PFSK-1 (cell line): ENCODE measurements at regions not wholly inside any gene's neighbourhood (a gene's known extent, or its start where the extent isn't known, plus 50 kb on each side); places are given as distances from the start of the nearest gene placed in this dataset.

Experiments
- FOXP2 ChIP-seq: optimal IDR thresholded peaks from 2 replicates; pipeline ENCODE3; 2011; ENCODE audit warnings: borderline replicate concordance, control low read depth, inconsistent platforms; ENCODE audit not compliant: insufficient read depth; ENCODE audit errors: extremely low read length, extremely low read depth
- POLR2AphosphoS5 ChIP-seq: IDR thresholded peaks from 2 replicates; pipeline ENCODE4 v1.6.1; 2012; ENCODE audit warnings: low read depth, mild to moderate bottlenecking, control low read depth, low read length, moderate library complexity
- REST ChIP-seq, 2 experiments: IDR thresholded peaks; 2 replicates each; pipeline versions ENCODE4 v1.6.1 to v1.8.0; 2011 to 2012; ENCODE audit warnings: low read depth in 2 of 2, low read length in 2 of 2, control low read depth in 1 of 2, inconsistent platforms in 1 of 2, mild to moderate bottlenecking in 1 of 2, moderate library complexity in 1 of 2; ENCODE audit not compliant: insufficient read depth in 1 of 2
- SIN3A ChIP-seq: IDR thresholded peaks from 2 replicates; pipeline ENCODE4 v1.6.1; 2012; ENCODE audit warnings: mild to moderate bottlenecking, low read length, moderate library complexity, borderline replicate concordance; ENCODE audit not compliant: insufficient read depth
- TAF1 ChIP-seq: IDR thresholded peaks from 2 replicates; pipeline ENCODE4 v1.6.1; 2012; ENCODE audit warnings: low read length, control low read depth, borderline replicate concordance; ENCODE audit not compliant: insufficient read depth

GRCh38 chr4:120617171-120617570 is 305.4 kb downstream of the PRDM5 start:
- TF ChIP-seq FOXP2: no peak
- TF ChIP-seq REST (IDR thresholded peaks at IDR 0.05; ENCODE audit: insufficient read depth in 1 of 2, low read depth in 2 of 2, low read length in 2 of 2): no peak
- TF ChIP-seq POLR2AphosphoS5: no peak
- no peak for TF ChIP-seq SIN3A
- TF ChIP-seq TAF1: no peak

- no peak for TF ChIP-seq POLR2AphosphoS5
- no peak for TF ChIP-seq SIN3A
- TF ChIP-seq REST (IDR thresholded peaks at IDR 0.05; ENCODE audit: insufficient read depth in 1 of 2, low read depth in 2 of 2, low read length in 2 of 2): no peak
- TF ChIP-seq TAF1: no peak
- no peak for TF ChIP-seq FOXP2
Measured at GRCh38 chr4:120616041-120616440, 306.5 kb downstream of the PRDM5 start.

- TF ChIP-seq POLR2AphosphoS5: no peak
- TF ChIP-seq FOXP2: no peak
- TF ChIP-seq TAF1: no peak
- TF ChIP-seq REST (IDR thresholded peaks at IDR 0.05; ENCODE audit: insufficient read depth in 1 of 2, low read depth in 2 of 2, low read length in 2 of 2): no peak
- TF ChIP-seq SIN3A: no peak
Measured at GRCh38 chr4:120613778-120614177, 308.7 kb downstream of the PRDM5 start.

- TF ChIP-seq REST (IDR thresholded peaks at IDR 0.05; ENCODE audit: insufficient read depth in 1 of 2, low read depth in 2 of 2, low read length in 2 of 2) (no peak), POLR2AphosphoS5 (no peak), SIN3A (no peak), FOXP2 (no peak), TAF1 (no peak)
Measured at GRCh38 chr4:120611092-120611491, 311.4 kb downstream of the PRDM5 start.

GRCh38 chr4:120591038-120591437 is 331.5 kb downstream of the PRDM5 start:
- no peak for TF ChIP-seq SIN3A
- no peak for TF ChIP-seq FOXP2
- TF ChIP-seq POLR2AphosphoS5: no peak
- no peak for TF ChIP-seq TAF1
- no peak for TF ChIP-seq REST (IDR thresholded peaks at IDR 0.05; ENCODE audit: insufficient read depth in 1 of 2, low read depth in 2 of 2, low read length in 2 of 2)
